ENCODE measurements at regions not wholly inside any gene's neighbourhood (a gene's known extent, or its start where the extent isn't known, plus 50 kb on each side); places are given as distances from the start of the nearest gene placed in this dataset.
A peak's percentile ranks its signal among the peaks of the same experiment; 100 is the strongest.

DNA sequence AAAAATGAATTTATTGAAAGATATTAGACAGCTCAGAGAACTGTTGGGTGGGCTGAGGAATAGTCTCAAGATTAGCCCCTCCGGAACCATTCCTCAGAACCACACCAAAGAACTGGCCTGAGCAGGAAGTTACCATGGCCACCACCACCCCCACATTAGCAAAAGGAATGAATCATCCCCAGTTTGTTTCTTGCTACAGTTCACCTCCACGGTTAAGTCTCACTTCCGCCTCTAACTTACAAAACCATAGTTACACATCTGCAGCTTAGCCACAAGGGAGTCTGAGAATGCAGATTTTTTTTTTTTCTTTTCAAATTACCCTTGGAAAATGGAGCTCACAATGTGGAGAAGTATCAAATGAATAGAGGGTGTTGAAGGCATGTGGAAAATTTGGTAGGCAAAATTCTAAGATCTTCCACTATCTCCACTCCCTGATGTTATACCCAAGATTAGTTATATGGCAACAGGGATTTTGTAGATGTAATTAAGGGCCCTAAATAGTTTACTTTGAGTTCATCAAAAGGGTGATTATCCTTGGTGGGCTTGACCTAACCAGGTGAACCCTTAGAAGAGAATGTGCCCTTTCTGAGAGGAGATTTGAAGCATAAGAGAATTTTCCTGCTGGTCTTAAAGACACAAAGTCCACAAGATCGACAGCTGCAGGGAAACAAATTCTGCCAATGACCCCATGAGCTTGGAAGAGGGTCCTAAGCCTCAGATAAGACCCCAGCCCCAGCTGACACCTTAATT lies 129.8 kb upstream of the KRR1 start:
- DNase-seq: no peak
- no peaks in the 10 kb centered on the region for H3K9me3 ChIP-seq
- WGBS (ENCODE audit: low lambda C conversion rate): 77% methylated on average over 4 of the region's 4 CpGs
- no peak overlapping the region; a peak in 1 of 4 replicates for H3K27ac ChIP-seq (ENCODE audit: low read depth in 2 of 2, low read length in 1 of 2)
- no peak overlapping the region for H3K4me3 ChIP-seq (ENCODE audit: low read depth in 2 of 2, low read length in 1 of 2)
- H3K9ac ChIP-seq: no peak overlapping the region
- H3K4me2 ChIP-seq: no peak overlapping the region
- ChIA-PET CTCF (interaction anchor here (1.2 kb wide), 1 partner anchor 18 kb away, joined by 4 read pairs; no protein-coding TSS in a partner anchor), POLR2A (no interaction called here)
- no peaks in the 10 kb centered on the region for H3K36me3 ChIP-seq (replicated peaks in 1 of 2; ENCODE audit: control insufficient read depth in 1 of 2, insufficient read depth in 2 of 2, low read length in 1 of 2)
- no peaks in the 10 kb centered on the region for H3K9me2 ChIP-seq
- H3K79me2 ChIP-seq (ENCODE audit: insufficient read depth): no peaks in the 10 kb centered on the region
- no peaks in the 10 kb centered on the region for H4K20me1 ChIP-seq (ENCODE audit: insufficient read depth)
- peaks cover 4% of the 10 kb centered on the region for H3F3A ChIP-seq (replicated peaks; ENCODE audit: insufficient read depth)
- TF ChIP-seq, protein P1, sequence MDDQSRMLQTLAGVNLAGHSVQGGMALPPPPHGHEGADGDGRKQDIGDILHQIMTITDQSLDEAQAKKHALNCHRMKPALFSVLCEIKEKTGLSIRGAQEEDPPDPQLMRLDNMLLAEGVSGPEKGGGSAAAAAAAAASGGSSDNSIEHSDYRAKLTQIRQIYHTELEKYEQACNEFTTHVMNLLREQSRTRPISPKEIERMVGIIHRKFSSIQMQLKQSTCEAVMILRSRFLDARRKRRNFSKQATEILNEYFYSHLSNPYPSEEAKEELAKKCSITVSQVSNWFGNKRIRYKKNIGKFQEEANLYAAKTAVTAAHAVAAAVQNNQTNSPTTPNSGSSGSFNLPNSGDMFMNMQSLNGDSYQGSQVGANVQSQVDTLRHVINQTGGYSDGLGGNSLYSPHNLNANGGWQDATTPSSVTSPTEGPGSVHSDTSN (IDR thresholded peaks at IDR 0.05): no peak
- TF ChIP-seq TAF1 (IDR thresholded peaks at IDR 0.05; ENCODE audit: borderline replicate concordance, low read depth, low read length) (no peak), FOXJ3 (CRISPR knock-in tag; IDR thresholded peaks at IDR 0.05) (no peak), CHD2 (IDR thresholded peaks at IDR 0.05; ENCODE audit: low read length, partially characterized antibody) (no peak), IRF3 (IDR thresholded peaks at IDR 0.05; ENCODE audit: low read depth, low read length) (no peak), RAD21 (IDR thresholded peaks at IDR 0.05; ENCODE audit: low read length) (no peak), REST (IDR thresholded peaks at IDR 0.05; ENCODE audit: low read depth, low read length) (no peak), JUND (IDR thresholded peaks at IDR 0.05) (no peak), USF2 (IDR thresholded peaks at IDR 0.05; ENCODE audit: borderline replicate concordance, low read depth, low read length) (no peak), NRF1 (IDR thresholded peaks at IDR 0.05; ENCODE audit: low read depth, low read length) (no peak), CTCF (IDR thresholded peaks at IDR 0.05) (no peak), SMC3 (IDR thresholded peaks at IDR 0.05; ENCODE audit: low read depth, low read length) (no peak), GABPA (IDR thresholded peaks at IDR 0.05; ENCODE audit: low read depth) (no peak), GATA2 (CRISPR knock-in tag; IDR thresholded peaks at IDR 0.05) (no peak), RCOR1 (IDR thresholded peaks at IDR 0.05; ENCODE audit: low read length) (no peak), FOSL2 (IDR thresholded peaks at IDR 0.05; ENCODE audit: borderline replicate concordance, low read depth) (no peak; the same call in 1 of the 2 replicates), EP300 (IDR thresholded peaks at IDR 0.05; ENCODE audit: borderline replicate concordance in 1 of 2, low read depth in 1 of 2, low read length in 1 of 2) (no peak), TEAD4 (IDR thresholded peaks at IDR 0.05; ENCODE audit: borderline replicate concordance, insufficient read depth) (no peak)
- H3K4me1 ChIP-seq (ENCODE audit: control insufficient read depth in 1 of 2, insufficient read depth in 2 of 2, low read depth in 1 of 2, low read length in 1 of 2): peaks cover 0 to 8% of the 10 kb centered on the region in 2 experiments; a peak in 2 of 4 replicates
- no peaks in the 10 kb centered on the region for H3K27me3 ChIP-seq (ENCODE audit: insufficient read depth)
- H2AFZ ChIP-seq (ENCODE audit: low read depth): peak overlapping the region; percentile 59; the same call in 1 of the 2 replicates
